GM23338 (cell line): ENCODE measurements at regions not wholly inside any gene's neighbourhood (a gene's known extent, or its start where the extent isn't known, plus 50 kb on each side); places are given as distances from the start of the nearest gene placed in this dataset.

ENCODE experiments used
- ATAC-seq: fragments of 200-7000 bp; cut with Tn5 transposase; 3 replicates; pipeline ENCODE4 v1.9.1; 2020
- DNase-seq: peaks from one replicate; pipeline ENCODE4 v3.0.0-alpha.2; 2015; ENCODE audit warnings: low spot score
- H2AFZ ChIP-seq: fragments of 200-600 bp; sonication (generic); 2 replicates; pipeline ENCODE4 v1.8.0; 2016; ENCODE audit warnings: antibody characterized with exemption, mild to moderate bottlenecking, moderate library complexity
- H3F3A ChIP-seq: fragments of 200-600 bp; sonication (generic); replicated peaks from 2 replicates; pipeline ENCODE4 v1.8.0; 2017; ENCODE audit warnings: antibody characterized with exemption, mixed run types, low read depth
- H3K27ac ChIP-seq: fragments of 200-600 bp; sonication (generic); 2 replicates; pipeline ENCODE4 v1.6.1; 2016; ENCODE audit warnings: low read depth
- H3K27me3 ChIP-seq: fragments of 200-600 bp; sonication (generic); 2 replicates; pipeline ENCODE4 v1.8.0; 2016; ENCODE audit warnings: mild to moderate bottlenecking, mixed run types, moderate library complexity; ENCODE audit not compliant: insufficient read depth
- H3K36me3 ChIP-seq: fragments of 200-600 bp; sonication (generic); 2 replicates; pipeline ENCODE4 v1.8.0; 2016; ENCODE audit warnings: mild to moderate bottlenecking; ENCODE audit not compliant: insufficient read depth
- H3K4me1 ChIP-seq: fragments of 200-600 bp; sonication (generic); 2 replicates; pipeline ENCODE4 v1.8.0; 2016; ENCODE audit warnings: mild to moderate bottlenecking, moderate library complexity; ENCODE audit not compliant: insufficient read depth
- H3K4me2 ChIP-seq: fragments of 200-600 bp; sonication (generic); 2 replicates; pipeline ENCODE4 v1.7.1; 2017; ENCODE audit warnings: mixed run types
- H3K4me3 ChIP-seq: fragments of 200-600 bp; sonication (generic); 2 replicates; pipeline ENCODE4 v1.6.1; 2016; ENCODE audit warnings: mixed run types
- H3K79me2 ChIP-seq: fragments of 200-600 bp; sonication (generic); replicated peaks from 2 replicates; pipeline ENCODE4 v1.8.0; 2017; ENCODE audit warnings: mild to moderate bottlenecking; ENCODE audit not compliant: insufficient read depth
- H3K9me2 ChIP-seq: fragments of 200-600 bp; sonication (generic); 2 replicates; pipeline ENCODE4 v1.8.0; 2017; ENCODE audit not compliant: insufficient read depth
- H4K20me1 ChIP-seq: fragments of 200-600 bp; sonication (generic); replicated peaks from 2 replicates; pipeline ENCODE4 v1.8.0; 2017; ENCODE audit warnings: mild to moderate bottlenecking; ENCODE audit not compliant: insufficient read depth
- H3K27ac Mint-ChIP-seq: 2 replicates; pipeline ENCODE4 v1.8.0; 2020; ENCODE audit warnings: inconsistent platforms, mild to moderate bottlenecking, moderate library complexity, mixed read lengths
- H3K27me3 Mint-ChIP-seq: 3 replicates; pipeline ENCODE4 v1.8.0; 2022; ENCODE audit warnings: low read depth, mild to moderate bottlenecking, moderate library complexity, mixed read lengths, inconsistent platforms; ENCODE audit not compliant: insufficient read depth, poor library complexity
- H3K36me3 Mint-ChIP-seq: 3 replicates; pipeline ENCODE4 v1.8.0; 2021; ENCODE audit warnings: low read depth, mild to moderate bottlenecking, inconsistent platforms, moderate library complexity, mixed read lengths
- H3K4me1 Mint-ChIP-seq: 3 replicates; pipeline ENCODE4 v1.8.0; 2020; ENCODE audit warnings: mild to moderate bottlenecking, inconsistent platforms, mixed read lengths
- H3K4me3 Mint-ChIP-seq: 3 replicates; pipeline ENCODE4 v1.8.0; 2021; ENCODE audit warnings: moderate library complexity, mild to moderate bottlenecking, inconsistent platforms, mixed read lengths
- H3K9me3 Mint-ChIP-seq: 3 replicates; pipeline ENCODE4 v1.8.0; 2020; ENCODE audit warnings: moderate library complexity, mild to moderate bottlenecking, inconsistent platforms, mixed read lengths
- CREB1 ChIP-seq: fragments of 250-450 bp; sonication (Bioruptor Pico); IDR thresholded peaks from 2 replicates; pipeline ENCODE4 v1.5.0; 2020; ENCODE audit warnings: low read depth, mild to moderate bottlenecking, moderate library complexity
- EZH2 ChIP-seq: fragments of 200-600 bp; sonication (generic); IDR thresholded peaks from one replicate; pipeline ENCODE4 v1.8.0; 2017; ENCODE audit warnings: antibody characterized with exemption, mild to moderate bottlenecking, low read depth; ENCODE audit not compliant: unreplicated experiment
- EZH2phosphoT487 ChIP-seq: fragments of 200-600 bp; sonication (generic); IDR thresholded peaks from one replicate; pipeline ENCODE4 v1.8.1; 2018; ENCODE audit warnings: antibody characterized with exemption; ENCODE audit not compliant: unreplicated experiment
- JUNB ChIP-seq: IDR thresholded peaks from one replicate; pipeline ENCODE4 v1.6.1; 2016; ENCODE audit warnings: antibody characterized with exemption; ENCODE audit not compliant: unreplicated experiment
- NANOG ChIP-seq: IDR thresholded peaks from 2 replicates; pipeline ENCODE4 v1.6.1; 2016; ENCODE audit warnings: antibody characterized with exemption, borderline replicate concordance
- POLR2AphosphoS5 ChIP-seq: IDR thresholded peaks from 2 replicates; pipeline ENCODE4 v1.6.1; 2016; ENCODE audit warnings: antibody characterized with exemption, low read depth
- STAT1 ChIP-seq: IDR thresholded peaks from one replicate; pipeline ENCODE4 v1.6.1; 2016; ENCODE audit warnings: antibody characterized with exemption; ENCODE audit not compliant: unreplicated experiment
- ZNF114 ChIP-seq: fragments of 250-450 bp; sonication (Bioruptor Pico); IDR thresholded peaks from 2 replicates; pipeline ENCODE4 v1.5.0; 2020; ENCODE audit warnings: mild to moderate bottlenecking, moderate library complexity
- ZNF331 ChIP-seq: fragments of 250-450 bp; sonication (Bioruptor Pico); IDR thresholded peaks from 2 replicates; pipeline ENCODE4 v1.5.0; 2020; ENCODE audit warnings: low read depth, mild to moderate bottlenecking, moderate library complexity
- TF ChIP-seq, protein P1 (sequence below): fragments of 250-450 bp; sonication (Bioruptor Pico); IDR thresholded peaks from 2 replicates; pipeline ENCODE4 v1.5.0; 2020; ENCODE audit warnings: mild to moderate bottlenecking, moderate library complexity
- TF ChIP-seq, protein P2 (sequence below): IDR thresholded peaks from 2 replicates; pipeline ENCODE4 v1.6.1; 2016; ENCODE audit warnings: antibody characterized with exemption
- TF ChIP-seq, protein P3 (sequence below), 2 experiments: fragments of 200-600 bp in 1 of 2; sonication (generic) in 1 of 2; conservative IDR thresholded peaks; 2 replicates each; pipeline versions ENCODE4 v1.5.1 to v1.6.1; 2016 to 2017; ENCODE audit warnings: antibody characterized with exemption in 2 of 2, low read depth in 2 of 2, mild to moderate bottlenecking in 2 of 2, moderate library complexity in 1 of 2
- TF ChIP-seq, protein P4 (sequence below): IDR thresholded peaks from one replicate; pipeline ENCODE4 v1.6.1; 2018; ENCODE audit warnings: antibody characterized with exemption; ENCODE audit not compliant: unreplicated experiment

DNA sequence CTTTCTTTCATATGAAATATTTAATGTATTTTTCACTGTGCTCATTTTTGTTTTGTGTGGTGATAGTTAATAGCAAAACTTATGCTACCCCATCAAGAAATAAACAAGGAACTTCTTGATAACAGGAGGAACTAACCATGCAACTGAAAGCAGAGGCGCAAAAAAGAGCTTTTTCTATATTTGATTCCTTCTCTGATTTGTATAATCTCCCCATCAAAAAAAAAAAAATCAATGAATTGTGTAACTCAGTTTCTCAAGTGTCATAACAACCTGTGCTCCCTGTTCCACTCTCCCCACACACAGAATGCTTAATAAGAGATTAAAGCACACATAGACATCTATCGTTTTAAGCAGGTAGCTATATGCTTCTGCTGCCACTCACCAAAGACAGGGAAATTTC is 67.3 kb upstream of the MED4 start (continued):
- TF ChIP-seq, protein P1, sequence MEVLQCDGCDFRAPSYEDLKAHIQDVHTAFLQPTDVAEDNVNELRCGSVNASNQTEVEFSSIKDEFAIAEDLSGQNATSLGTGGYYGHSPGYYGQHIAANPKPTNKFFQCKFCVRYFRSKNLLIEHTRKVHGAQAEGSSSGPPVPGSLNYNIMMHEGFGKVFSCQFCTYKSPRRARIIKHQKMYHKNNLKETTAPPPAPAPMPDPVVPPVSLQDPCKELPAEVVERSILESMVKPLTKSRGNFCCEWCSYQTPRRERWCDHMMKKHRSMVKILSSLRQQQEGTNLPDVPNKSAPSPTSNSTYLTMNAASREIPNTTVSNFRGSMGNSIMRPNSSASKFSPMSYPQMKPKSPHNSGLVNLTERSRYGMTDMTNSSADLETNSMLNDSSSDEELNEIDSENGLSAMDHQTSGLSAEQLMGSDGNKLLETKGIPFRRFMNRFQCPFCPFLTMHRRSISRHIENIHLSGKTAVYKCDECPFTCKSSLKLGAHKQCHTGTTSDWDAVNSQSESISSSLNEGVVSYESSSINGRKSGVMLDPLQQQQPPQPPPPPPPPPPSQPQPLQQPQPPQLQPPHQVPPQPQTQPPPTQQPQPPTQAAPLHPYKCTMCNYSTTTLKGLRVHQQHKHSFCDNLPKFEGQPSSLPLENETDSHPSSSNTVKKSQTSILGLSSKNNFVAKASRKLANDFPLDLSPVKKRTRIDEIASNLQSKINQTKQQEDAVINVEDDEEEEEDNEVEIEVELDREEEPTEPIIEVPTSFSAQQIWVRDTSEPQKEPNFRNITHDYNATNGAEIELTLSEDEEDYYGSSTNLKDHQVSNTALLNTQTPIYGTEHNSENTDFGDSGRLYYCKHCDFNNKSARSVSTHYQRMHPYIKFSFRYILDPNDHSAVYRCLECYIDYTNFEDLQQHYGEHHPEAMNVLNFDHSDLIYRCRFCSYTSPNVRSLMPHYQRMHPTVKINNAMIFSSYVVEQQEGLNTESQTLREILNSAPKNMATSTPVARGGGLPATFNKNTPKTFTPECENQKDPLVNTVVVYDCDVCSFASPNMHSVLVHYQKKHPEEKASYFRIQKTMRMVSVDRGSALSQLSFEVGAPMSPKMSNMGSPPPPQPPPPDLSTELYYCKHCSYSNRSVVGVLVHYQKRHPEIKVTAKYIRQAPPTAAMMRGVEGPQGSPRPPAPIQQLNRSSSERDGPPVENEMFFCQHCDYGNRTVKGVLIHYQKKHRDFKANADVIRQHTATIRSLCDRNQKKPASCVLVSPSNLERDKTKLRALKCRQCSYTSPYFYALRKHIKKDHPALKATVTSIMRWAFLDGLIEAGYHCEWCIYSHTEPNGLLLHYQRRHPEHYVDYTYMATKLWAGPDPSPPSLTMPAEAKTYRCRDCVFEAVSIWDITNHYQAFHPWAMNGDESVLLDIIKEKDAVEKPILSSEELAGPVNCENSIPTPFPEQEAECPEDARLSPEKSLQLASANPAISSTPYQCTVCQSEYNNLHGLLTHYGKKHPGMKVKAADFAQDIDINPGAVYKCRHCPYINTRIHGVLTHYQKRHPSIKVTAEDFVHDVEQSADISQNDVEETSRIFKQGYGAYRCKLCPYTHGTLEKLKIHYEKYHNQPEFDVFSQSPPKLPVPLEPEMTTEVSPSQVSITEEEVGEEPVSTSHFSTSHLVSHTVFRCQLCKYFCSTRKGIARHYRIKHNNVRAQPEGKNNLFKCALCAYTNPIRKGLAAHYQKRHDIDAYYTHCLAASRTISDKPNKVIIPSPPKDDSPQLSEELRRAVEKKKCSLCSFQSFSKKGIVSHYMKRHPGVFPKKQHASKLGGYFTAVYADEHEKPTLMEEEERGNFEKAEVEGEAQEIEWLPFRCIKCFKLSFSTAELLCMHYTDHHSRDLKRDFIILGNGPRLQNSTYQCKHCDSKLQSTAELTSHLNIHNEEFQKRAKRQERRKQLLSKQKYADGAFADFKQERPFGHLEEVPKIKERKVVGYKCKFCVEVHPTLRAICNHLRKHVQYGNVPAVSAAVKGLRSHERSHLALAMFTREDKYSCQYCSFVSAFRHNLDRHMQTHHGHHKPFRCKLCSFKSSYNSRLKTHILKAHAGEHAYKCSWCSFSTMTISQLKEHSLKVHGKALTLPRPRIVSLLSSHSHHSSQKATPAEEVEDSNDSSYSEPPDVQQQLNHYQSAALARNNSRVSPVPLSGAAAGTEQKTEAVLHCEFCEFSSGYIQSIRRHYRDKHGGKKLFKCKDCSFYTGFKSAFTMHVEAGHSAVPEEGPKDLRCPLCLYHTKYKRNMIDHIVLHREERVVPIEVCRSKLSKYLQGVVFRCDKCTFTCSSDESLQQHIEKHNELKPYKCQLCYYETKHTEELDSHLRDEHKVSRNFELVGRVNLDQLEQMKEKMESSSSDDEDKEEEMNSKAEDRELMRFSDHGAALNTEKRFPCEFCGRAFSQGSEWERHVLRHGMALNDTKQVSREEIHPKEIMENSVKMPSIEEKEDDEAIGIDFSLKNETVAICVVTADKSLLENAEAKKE (CRISPR knock-in tag): no peak
- TF ChIP-seq EZH2 (no peak), POLR2AphosphoS5 (no peak)

DNA sequence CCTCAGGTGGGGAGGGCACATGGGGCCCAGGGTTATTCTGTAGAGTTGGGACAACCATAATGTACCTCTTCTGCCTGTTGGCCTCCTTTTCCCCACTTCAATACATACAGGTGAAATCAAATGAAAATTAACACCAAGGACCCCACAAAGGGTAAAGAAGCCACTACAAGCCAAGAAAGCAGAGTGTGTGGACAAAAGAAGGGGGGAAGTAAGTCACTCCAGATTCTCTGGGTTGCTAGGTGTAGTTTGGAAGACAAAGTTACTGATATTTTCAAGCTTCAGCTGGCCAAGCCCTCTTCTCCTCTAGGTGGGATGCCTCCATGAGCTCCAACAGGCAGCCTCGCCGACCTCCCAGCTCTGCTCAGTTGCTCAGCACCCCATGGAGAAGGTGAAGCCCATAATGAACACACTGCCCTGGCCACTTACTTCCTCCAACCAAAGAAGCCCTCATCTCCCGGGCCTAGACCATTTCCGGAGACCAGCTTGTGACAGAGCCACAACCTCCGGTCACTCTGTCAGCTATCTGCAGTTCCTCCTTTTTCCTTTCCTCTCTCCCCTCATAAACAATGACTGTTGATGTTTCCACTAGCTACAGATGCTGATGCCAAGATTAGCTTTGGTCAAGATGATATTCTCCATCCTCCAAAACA is 66.8 kb upstream of the MED4 start:
- no peaks in the 10 kb centered on the region for H3K27me3 ChIP-seq
- Mint-ChIP-seq H3K4me3 (no peak overlapping the region), H3K9me3 (no peaks in the 10 kb centered on the region), H3K36me3 (no peaks in the 10 kb centered on the region), H3K4me1 (peaks cover 35% of the 10 kb centered on the region), H3K27me3 (no peaks in the 10 kb centered on the region), H3K27ac (no peak overlapping the region)
- no peaks in the 10 kb centered on the region for H3K79me2 ChIP-seq
- no peaks in the 10 kb centered on the region for H4K20me1 ChIP-seq
- no peak overlapping the region for H3K27ac ChIP-seq
- peaks cover 14% of the 10 kb centered on the region for H3K4me1 ChIP-seq
- H3K4me3 ChIP-seq: no peak overlapping the region
- 0 out of 2 replicates have a peak, but pooled peaks cover 3% of the 10 kb centered on the region for H3K9me2 ChIP-seq
- H3F3A ChIP-seq: no peaks in the 10 kb centered on the region
- no peak for DNase-seq
- no peaks in the 10 kb centered on the region for H3K36me3 ChIP-seq
- H2AFZ ChIP-seq: 0 out of 2 replicates have a peak overlapping the region, but pooled peaks have one; percentile 47
- no peak overlapping the region for H3K4me2 ChIP-seq
- ATAC-seq: no peak
- TF ChIP-seq, protein P2, sequence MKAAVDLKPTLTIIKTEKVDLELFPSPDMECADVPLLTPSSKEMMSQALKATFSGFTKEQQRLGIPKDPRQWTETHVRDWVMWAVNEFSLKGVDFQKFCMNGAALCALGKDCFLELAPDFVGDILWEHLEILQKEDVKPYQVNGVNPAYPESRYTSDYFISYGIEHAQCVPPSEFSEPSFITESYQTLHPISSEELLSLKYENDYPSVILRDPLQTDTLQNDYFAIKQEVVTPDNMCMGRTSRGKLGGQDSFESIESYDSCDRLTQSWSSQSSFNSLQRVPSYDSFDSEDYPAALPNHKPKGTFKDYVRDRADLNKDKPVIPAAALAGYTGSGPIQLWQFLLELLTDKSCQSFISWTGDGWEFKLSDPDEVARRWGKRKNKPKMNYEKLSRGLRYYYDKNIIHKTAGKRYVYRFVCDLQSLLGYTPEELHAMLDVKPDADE: no peak
- TF ChIP-seq ZNF331: no peak
- TF ChIP-seq, protein P3, sequence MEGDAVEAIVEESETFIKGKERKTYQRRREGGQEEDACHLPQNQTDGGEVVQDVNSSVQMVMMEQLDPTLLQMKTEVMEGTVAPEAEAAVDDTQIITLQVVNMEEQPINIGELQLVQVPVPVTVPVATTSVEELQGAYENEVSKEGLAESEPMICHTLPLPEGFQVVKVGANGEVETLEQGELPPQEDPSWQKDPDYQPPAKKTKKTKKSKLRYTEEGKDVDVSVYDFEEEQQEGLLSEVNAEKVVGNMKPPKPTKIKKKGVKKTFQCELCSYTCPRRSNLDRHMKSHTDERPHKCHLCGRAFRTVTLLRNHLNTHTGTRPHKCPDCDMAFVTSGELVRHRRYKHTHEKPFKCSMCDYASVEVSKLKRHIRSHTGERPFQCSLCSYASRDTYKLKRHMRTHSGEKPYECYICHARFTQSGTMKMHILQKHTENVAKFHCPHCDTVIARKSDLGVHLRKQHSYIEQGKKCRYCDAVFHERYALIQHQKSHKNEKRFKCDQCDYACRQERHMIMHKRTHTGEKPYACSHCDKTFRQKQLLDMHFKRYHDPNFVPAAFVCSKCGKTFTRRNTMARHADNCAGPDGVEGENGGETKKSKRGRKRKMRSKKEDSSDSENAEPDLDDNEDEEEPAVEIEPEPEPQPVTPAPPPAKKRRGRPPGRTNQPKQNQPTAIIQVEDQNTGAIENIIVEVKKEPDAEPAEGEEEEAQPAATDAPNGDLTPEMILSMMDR (conservative IDR thresholded peaks at IDR 0.05; ENCODE audit: low read depth in 2 of 2): no peak
- TF ChIP-seq EZH2phosphoT487: no peak
- TF ChIP-seq POLR2AphosphoS5: no peak
- TF ChIP-seq CREB1 (CRISPR knock-in tag): no peak
- no peak for TF ChIP-seq STAT1
- TF ChIP-seq JUNB: no peak
- TF ChIP-seq NANOG: no peak
- TF ChIP-seq, protein P4, sequence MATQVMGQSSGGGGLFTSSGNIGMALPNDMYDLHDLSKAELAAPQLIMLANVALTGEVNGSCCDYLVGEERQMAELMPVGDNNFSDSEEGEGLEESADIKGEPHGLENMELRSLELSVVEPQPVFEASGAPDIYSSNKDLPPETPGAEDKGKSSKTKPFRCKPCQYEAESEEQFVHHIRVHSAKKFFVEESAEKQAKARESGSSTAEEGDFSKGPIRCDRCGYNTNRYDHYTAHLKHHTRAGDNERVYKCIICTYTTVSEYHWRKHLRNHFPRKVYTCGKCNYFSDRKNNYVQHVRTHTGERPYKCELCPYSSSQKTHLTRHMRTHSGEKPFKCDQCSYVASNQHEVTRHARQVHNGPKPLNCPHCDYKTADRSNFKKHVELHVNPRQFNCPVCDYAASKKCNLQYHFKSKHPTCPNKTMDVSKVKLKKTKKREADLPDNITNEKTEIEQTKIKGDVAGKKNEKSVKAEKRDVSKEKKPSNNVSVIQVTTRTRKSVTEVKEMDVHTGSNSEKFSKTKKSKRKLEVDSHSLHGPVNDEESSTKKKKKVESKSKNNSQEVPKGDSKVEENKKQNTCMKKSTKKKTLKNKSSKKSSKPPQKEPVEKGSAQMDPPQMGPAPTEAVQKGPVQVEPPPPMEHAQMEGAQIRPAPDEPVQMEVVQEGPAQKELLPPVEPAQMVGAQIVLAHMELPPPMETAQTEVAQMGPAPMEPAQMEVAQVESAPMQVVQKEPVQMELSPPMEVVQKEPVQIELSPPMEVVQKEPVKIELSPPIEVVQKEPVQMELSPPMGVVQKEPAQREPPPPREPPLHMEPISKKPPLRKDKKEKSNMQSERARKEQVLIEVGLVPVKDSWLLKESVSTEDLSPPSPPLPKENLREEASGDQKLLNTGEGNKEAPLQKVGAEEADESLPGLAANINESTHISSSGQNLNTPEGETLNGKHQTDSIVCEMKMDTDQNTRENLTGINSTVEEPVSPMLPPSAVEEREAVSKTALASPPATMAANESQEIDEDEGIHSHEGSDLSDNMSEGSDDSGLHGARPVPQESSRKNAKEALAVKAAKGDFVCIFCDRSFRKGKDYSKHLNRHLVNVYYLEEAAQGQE: no peak
- no peak for TF ChIP-seq ZNF114 (CRISPR knock-in tag)
- no peak for TF ChIP-seq EZH2
